ENCODE measurements at regions not wholly inside any gene's neighbourhood (a gene's known extent, or its start where the extent isn't known, plus 50 kb on each side); places are given as distances from the start of the nearest gene placed in this dataset.
A peak's percentile ranks its signal among the peaks of the same experiment; 100 is the strongest.

GRCh38 chr5:53364061-53364460 lies 116.4 kb upstream of the FST start:
- peak; percentile 50 for DNase-seq (ENCODE audit: low read depth)

DNA sequence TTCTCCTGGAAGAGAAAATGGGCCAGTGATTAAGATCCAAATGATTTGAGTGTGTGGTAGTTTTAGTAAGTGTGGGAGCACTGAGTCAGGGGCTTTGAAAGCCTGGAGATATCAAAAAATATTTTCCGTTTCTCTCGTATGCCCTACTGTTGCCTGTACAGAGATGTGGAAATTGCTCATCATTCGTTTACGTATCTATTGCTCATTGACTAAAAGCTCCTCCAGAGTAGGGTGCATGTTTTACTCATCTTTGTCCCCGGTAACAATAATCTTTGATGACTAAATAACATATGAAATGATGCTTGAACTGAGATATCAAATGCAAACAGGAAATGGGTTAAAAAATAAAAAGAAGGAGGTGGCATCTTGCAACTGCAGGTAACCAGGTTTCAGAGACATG lies 114.2 kb upstream of the FST start:
- no peak for DNase-seq (ENCODE audit: low read depth)

GRCh38 chr5:53367727-53368126 lies 112.7 kb upstream of the FST start:
- no peak for DNase-seq (ENCODE audit: low read depth)

DNA sequence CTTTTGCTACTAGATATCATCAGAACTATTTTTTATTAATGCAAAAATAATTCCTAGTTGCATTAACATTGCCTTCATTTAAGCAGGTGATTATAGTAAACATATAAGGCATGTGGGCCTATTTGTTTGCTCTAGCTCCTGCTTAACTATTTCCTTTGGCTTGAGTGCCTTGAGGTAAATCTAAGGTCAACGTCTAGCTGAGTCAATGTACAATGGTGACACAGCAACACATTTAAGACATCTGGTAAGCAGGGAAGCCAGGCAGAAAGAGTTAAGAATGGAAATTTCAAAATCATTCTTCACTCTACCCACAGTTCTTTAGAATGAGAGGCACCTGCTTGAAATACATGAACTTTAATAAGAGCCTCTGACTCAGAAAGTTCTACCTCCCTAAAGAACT lies 111.9 kb upstream of the FST start:
- DNase-seq (ENCODE audit: low read depth), result no peak

GRCh38 chr5:53368966-53369605 lies 111.3 kb upstream of the FST start:
- no peak for DNase-seq (ENCODE audit: low read depth)

DNA sequence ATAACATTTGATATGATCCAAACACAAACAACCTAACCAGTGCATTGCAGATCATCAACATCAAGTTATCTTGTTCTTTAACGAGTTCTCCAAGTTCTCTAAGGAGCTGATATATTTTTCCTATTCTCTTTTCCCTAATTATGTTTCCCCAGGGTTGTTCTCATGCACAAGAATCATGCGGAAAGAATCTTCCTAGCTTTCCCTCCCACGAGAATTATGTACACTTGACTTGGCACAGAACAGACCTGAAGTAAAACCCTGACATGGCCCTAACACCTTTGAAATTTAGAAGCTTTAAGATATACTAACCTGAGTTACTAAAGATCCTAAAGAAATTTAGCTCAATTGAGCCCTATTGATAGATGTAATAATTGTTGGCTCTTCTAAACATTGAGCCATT lies 110.7 kb upstream of the FST start:
- DNase-seq (ENCODE audit: low read depth), result no peak

- no peak for DNase-seq (ENCODE audit: low read depth)
Measured at GRCh38 chr5:53373451-53374158, 106.8 kb upstream of the FST start.

DNA sequence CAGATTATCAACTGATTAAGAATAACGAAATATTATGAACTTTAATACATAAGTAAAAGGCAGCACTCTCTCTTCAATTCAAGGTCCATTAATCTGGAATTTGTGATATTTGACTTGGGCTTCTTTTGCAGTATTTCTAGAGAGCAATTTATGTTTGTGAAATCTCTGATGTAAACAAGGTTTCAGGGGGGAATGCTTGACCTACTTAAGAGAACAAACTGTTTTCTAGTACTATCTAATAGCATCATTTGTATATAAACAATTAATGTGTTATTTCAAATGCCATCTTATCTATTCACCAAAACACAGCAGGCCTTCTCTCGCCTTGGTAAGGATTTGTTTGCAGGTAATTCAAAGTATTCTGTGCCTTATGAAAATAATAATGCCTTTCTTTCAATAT lies 103.6 kb upstream of the FST start:
- no peak for DNase-seq (ENCODE audit: low read depth)

GRCh38 chr5:53378190-53378589 lies 102.2 kb upstream of the FST start:
- no peak for DNase-seq (ENCODE audit: low read depth)

DNA sequence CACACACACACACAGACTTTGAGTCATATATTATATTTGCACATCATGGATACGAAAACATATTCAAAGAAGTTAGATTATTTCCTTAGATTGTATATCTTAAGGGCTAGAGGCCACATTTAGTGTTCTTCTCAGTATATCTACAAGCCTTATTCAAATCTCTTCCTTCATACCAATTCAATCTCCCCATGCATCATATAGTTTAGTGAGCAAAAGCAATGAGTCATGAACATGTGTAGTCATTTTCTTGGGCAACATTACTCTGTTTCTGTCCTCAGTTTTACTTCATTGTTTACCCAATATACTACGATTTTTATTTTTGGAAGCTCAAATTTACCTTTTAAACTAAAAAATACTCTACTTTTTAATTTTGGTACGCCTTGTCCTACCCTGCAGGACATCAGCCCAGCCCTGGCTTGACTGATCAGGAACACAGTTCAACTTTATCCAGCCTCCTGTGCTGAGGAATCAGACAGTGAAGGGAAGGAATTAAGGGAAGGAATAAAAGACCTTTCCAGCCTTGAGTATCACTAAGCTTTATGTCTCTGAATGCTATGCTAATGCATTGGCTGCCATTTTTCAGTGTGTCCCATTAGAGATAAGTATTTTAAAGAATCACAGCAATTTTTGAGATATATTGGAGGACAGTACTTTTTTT lies 101.7 kb upstream of the FST start:
- DNase-seq (ENCODE audit: low read depth), result no peak

DNA sequence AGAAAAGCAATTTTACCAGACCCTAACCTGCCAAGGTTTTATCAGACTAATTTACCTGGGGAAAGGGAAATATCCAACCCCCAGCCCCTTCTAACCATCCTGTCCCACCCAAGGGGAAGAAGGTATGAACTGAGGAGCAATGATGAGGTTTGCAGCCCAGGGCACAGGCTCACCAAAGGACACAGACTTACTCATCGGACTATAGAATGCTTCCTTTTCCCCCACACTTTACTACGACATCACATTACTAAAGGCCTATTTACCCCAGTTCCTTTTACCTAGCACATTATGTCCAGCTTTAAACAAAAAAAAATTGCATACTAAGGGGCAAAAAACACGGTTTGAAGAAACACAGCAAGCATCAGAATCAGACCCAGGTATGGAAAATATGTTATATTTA lies 94.1 kb upstream of the FST start:
- no peak for DNase-seq (ENCODE audit: low read depth)

- no peak for DNase-seq (ENCODE audit: low read depth)
Measured at GRCh38 chr5:53389093-53389492, 91.3 kb upstream of the FST start.

DNA sequence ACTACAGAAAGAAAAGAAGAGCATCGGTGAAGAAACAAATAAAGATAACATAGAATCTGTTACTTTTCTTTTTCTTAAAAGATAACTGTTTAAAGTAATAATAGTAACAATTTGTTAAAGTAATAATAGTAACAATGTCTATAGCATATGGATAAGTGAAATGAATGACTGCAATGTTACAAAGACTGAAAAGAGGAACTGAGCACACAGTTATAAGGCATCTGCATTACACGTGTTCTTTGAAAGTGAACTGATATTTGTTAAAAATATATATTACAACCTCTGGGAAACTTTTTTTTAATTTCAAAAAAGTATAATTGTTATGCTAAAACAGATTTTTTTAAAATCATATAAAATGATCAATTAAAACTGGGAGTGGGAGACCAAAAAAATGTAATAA lies 88.4 kb upstream of the FST start:
- no peak for DNase-seq (ENCODE audit: low read depth)

- DNase-seq (ENCODE audit: low read depth), result no peak
Measured at GRCh38 chr5:53394808-53395207, 85.6 kb upstream of the FST start.

- no peak for DNase-seq (ENCODE audit: low read depth)
Measured at GRCh38 chr5:53397141-53397757, 83.2 kb upstream of the FST start.

GRCh38 chr5:53397845-53398244 lies 82.6 kb upstream of the FST start:
- no peak for DNase-seq (ENCODE audit: low read depth)

DNA sequence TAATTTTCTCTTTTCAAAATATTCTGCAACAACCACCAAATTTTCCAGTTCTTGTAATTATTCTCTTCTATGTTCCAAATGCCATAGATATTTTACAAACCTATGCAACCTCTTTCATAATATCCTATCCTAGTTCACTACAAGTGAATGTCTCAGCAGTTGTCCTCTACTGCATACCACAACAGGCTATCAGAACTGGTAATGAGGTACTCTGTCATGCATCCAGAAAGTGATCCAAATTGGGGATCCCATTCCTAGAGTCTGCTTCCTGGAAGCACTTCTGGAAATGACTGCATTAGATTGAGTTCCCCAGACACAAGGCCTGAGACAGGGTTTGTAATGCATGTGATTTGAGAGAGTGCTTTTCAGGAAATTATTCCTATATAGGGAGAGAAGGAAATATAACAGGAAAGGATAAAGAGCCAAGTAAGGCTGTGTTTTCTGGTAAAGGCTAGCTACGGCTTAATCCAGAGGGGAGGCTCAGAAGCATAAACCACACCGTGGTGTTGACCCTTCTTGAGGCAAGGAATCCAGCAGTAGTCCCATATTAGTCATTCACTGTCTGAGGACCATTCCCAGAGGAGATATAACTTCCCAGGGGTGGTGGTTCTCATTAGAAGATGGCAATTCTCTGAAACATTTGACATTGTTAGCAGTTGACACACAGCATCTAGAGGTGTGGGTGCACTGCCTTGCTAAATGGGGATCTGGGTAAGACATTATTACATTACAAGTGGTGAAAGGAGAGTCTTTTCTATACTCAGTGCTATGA lies 80.3 kb upstream of the FST start:
- no peak for DNase-seq (ENCODE audit: low read depth)

DNA sequence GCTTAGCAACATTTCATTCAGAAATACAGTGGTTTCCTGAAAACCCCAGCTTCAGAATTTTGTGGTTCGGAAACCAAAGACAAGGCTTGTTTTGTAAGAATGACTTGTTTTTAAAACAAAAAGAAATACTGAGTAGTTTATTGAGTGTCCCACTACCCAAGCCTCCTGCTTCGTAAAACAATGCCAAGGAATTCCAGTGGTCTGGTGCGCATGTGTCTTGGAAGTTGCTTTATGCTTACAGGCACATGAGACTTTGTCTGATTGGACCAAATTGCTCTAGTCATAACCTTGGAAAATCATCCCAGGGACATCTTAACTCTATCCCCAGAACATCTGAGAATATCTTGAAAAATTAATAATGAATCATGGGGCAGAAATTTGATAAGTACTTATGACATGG lies 77.1 kb upstream of the FST start:
- DNase-seq (ENCODE audit: low read depth), result no peak

DNA sequence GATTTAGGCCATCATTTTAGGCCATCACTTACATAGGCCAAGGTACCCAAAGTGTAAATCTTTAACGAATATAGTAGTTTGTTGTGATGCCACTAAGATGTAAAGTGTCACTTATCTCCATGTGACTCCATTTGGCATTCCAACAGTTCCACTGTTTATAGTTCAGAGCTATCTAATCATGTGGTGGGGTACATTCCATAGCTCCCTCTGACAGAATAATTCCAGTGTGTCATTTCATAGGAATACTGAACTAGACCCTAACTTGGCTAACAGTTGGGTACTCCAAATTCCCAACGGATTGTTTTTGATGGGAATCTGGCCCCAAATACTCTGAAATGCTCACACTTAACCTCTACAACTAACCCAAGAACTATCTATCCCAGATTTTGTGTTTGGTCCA lies 76.7 kb upstream of the FST start:
- DNase-seq (ENCODE audit: low read depth), result no peak

DNA sequence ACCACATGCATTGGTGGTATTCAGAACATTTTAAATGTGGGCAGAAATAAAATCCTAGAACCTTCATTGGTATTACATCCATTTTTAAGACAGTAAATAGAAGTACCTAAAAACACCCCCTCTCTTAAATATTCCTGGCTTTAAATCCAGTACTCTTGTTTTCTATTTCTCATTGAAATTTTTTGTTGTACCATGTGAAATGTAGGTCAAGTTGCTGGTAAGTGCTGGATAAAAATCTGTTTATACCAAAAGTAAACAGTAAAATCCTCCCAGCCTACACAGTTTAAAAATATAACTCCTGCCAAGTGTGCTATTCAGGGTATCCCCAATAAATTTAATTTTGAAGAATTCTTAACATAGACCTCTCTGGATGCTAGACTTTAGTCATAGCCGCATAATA lies 75.0 kb upstream of the FST start:
- DNase-seq (ENCODE audit: low read depth), result no peak

GRCh38 chr5:53406630-53407316 lies 73.7 kb upstream of the FST start:
- DNase-seq (ENCODE audit: low read depth), result no peak

DNA sequence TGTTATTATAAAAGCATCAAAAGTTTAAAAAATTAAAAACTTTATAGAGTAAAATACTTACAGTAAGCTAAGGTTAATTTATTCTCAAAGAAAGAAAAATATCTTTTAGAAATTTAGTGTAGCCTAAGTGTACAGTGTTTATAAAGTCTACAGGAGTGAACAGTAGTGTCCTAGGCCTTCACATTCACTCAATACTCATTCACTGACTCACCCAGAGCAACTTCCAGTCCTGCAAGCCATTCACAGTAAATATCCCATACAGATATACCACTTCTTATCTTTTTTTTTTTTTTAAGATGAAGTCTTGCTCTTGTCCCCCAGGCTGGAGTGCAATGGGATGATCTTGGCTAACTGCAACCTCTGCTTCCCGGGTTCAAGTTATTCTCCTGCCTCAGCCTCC lies 73.1 kb upstream of the FST start:
- no peak for DNase-seq (ENCODE audit: low read depth)

All from forelimb muscle (tissue), 1 donor.